Activated T-helper 1 cell treated with anti-CD3 and anti-CD28 coated beads, Interleukin-2, amount 50 U/mL, for 16 hours (primary cell): ENCODE measurements at regions not wholly inside any gene's neighbourhood (a gene's known extent, or its start where the extent isn't known, plus 50 kb on each side); places are given as distances from the start of the nearest gene placed in this dataset.

ENCODE experiments used
- DNase-seq, 2 donors: peaks; one replicate each; pipeline ENCODE4 v3.0.0-alpha.2; 2020; ENCODE audit warnings: low read depth in 1 of 2, low spot score in 1 of 2

GRCh38 chr1:239872626-239873025 is 219.1 kb upstream of the FMN2 start:
- no peak for DNase-seq

GRCh38 chr1:239874831-239875230 is 216.9 kb upstream of the FMN2 start:
- no peak for DNase-seq

GRCh38 chr1:239879321-239880170 is 212.1 kb upstream of the FMN2 start:
- DNase-seq, result no peak

GRCh38 chr1:239882967-239883366 is 208.7 kb upstream of the FMN2 start:
- no peak for DNase-seq

- DNase-seq, result no peak
These were observed 206.9 kb upstream of the FMN2 start for GRCh38 chr1:239884796-239885195.

GRCh38 chr1:239886266-239886665 is 205.4 kb upstream of the FMN2 start:
- no peak for DNase-seq

GRCh38 chr1:239888639-239889038 is 203.0 kb upstream of the FMN2 start:
- DNase-seq, result no peak

GRCh38 chr1:239891621-239892358 is 199.9 kb upstream of the FMN2 start:
- no peak for DNase-seq

GRCh38 chr1:239892602-239893001 is 199.1 kb upstream of the FMN2 start:
- no peak for DNase-seq

GRCh38 chr1:239893127-239893731 is 198.5 kb upstream of the FMN2 start:
- DNase-seq, result no peak

GRCh38 chr1:239896569-239896968 is 195.1 kb upstream of the FMN2 start:
- no peak for DNase-seq

- DNase-seq, result no peak
These were observed 194.7 kb upstream of the FMN2 start for GRCh38 chr1:239896980-239897379.

GRCh38 chr1:239897458-239897857 is 194.2 kb upstream of the FMN2 start:
- DNase-seq, result no peak

- peak; percentile 44 for DNase-seq
These were observed 193.5 kb upstream of the FMN2 start for GRCh38 chr1:239898062-239898730.

- DNase-seq, result no peak
These were observed 191.9 kb upstream of the FMN2 start for GRCh38 chr1:239899747-239900146.

GRCh38 chr1:239906394-239906793 is 185.3 kb upstream of the FMN2 start:
- no peak for DNase-seq

- no peak for DNase-seq
These were observed 181.8 kb upstream of the FMN2 start for GRCh38 chr1:239909898-239910297.

GRCh38 chr1:239912471-239912870 is 179.2 kb upstream of the FMN2 start:
- DNase-seq, result no peak

- no peak for DNase-seq
These were observed 178.5 kb upstream of the FMN2 start for GRCh38 chr1:239913141-239913585.

- DNase-seq, result no peak
These were observed 176.9 kb upstream of the FMN2 start for GRCh38 chr1:239914751-239915231.

- no peak for DNase-seq
These were observed 173.0 kb upstream of the FMN2 start for GRCh38 chr1:239918634-239919033.
